Endothelial cell of umbilical vein (primary cell): ENCODE measurements at regions not wholly inside any gene's neighbourhood (a gene's known extent, or its start where the extent isn't known, plus 50 kb on each side); places are given as distances from the start of the nearest gene placed in this dataset.

ENCODE experiments used
- BruUV-seq: library from RNA; stranded (reverse); fragments of 400-500 nt; replicated peaks from 2 replicates; lab custom pipeline; 2021; lab: Mats Ljungman, UMichigan
- CTCF ChIA-PET: fragments of 300-600, 350-600 bp; sonication (Branson Sonifier 250); formaldehyde crosslinking; loops from one replicate; lab custom pipeline; 2021; ENCODE audit warnings: antibody characterized with exemption, inconsistent platforms; lab: Charles Lee
- POLR2A ChIA-PET: fragments of 300-600, 350-600 bp; sonication (Branson Sonifier 250); formaldehyde crosslinking; loops from one replicate; lab custom pipeline; 2021; ENCODE audit warnings: antibody characterized with exemption, inconsistent platforms; lab: Charles Lee
- DNase-seq: peaks from one replicate; pipeline ENCODE4 v3.0.0-alpha.2; 2011; ENCODE audit warnings: low read depth, low spot score
- FAIRE-seq: peaks from 2 replicates; lab custom pipeline; 2011; peaks lifted over from hg19 to GRCh38; lab: Jason Lieb, UNC
- H2AFZ ChIP-seq: 2 replicates; pipeline ENCODE4 v1.6.0; 2012; ENCODE audit warnings: low read depth, low read length, control low read depth, inconsistent platforms
- H3K27ac ChIP-seq: 2 replicates; pipeline ENCODE4 v1.5.1; 2011; ENCODE audit warnings: low read depth, mild to moderate bottlenecking, control low read depth, low read length, moderate library complexity; ENCODE audit not compliant: insufficient read depth
- H3K27me3 ChIP-seq, 2 experiments: 2 replicates each; pipeline versions ENCODE4 v1.6.0 to v1.6.1; 2011; ENCODE audit warnings: low read length in 2 of 2, mixed read lengths in 1 of 2; ENCODE audit not compliant: control insufficient read depth in 2 of 2, insufficient read depth in 2 of 2
- H3K36me3 ChIP-seq, 2 experiments: 2 replicates in 1 of 2; 3 replicates in 1 of 2; pipeline ENCODE4 v1.5.1; 2011; ENCODE audit warnings: low read length in 2 of 2, mild to moderate bottlenecking in 1 of 2, moderate library complexity in 1 of 2; ENCODE audit not compliant: control insufficient read depth in 2 of 2, insufficient read depth in 2 of 2; ENCODE audit errors: extremely low read depth in 1 of 2
- H3K4me1 ChIP-seq: 3 replicates; pipeline ENCODE4 v1.5.1; 2011; ENCODE audit warnings: mild to moderate bottlenecking, low read length; ENCODE audit not compliant: control insufficient read depth, insufficient read depth; ENCODE audit errors: extremely low read depth
- H3K4me2 ChIP-seq: 2 replicates; pipeline ENCODE4 v1.6.1; 2011; ENCODE audit warnings: low read length, control low read depth, mixed read lengths; ENCODE audit not compliant: insufficient read depth
- H3K4me3 ChIP-seq, 3 experiments: fragments of 200-600 bp in 1 of 3; sonication (generic), shearing (Covaris generic) in 1 of 3; replicated peaks in 1 of 3; 2 replicates each; pipeline ENCODE4 v1.5.1; 2011 to 2016; ENCODE audit warnings: control low read depth in 3 of 3, low read length in 3 of 3, mild to moderate bottlenecking in 2 of 3, inconsistent platforms in 1 of 3, low read depth in 1 of 3, moderate library complexity in 1 of 3; ENCODE audit not compliant: insufficient read depth in 1 of 3
- H3K79me2 ChIP-seq: 2 replicates; pipeline ENCODE4 v1.6.0; 2012; ENCODE audit warnings: low read length, inconsistent platforms; ENCODE audit not compliant: control insufficient read depth, insufficient read depth
- H3K9ac ChIP-seq: replicated peaks from 2 replicates; pipeline ENCODE3; 2011; ENCODE audit warnings: low read length, control low read depth; ENCODE audit not compliant: insufficient read depth; ENCODE audit errors: extremely low read depth
- H3K9me1 ChIP-seq: replicated peaks from 3 replicates; pipeline ENCODE4 v1.6.0; 2011; ENCODE audit warnings: mild to moderate bottlenecking, low read length; ENCODE audit not compliant: control insufficient read depth, insufficient read depth; ENCODE audit errors: extremely low read depth
- H3K9me3 ChIP-seq: replicated peaks from 2 replicates; pipeline ENCODE4 v1.5.1; 2012; ENCODE audit warnings: low read length, inconsistent platforms; ENCODE audit not compliant: control insufficient read depth, insufficient read depth
- H4K20me1 ChIP-seq: replicated peaks from 2 replicates; pipeline ENCODE3; 2011; ENCODE audit warnings: mild to moderate bottlenecking, low read length; ENCODE audit not compliant: control insufficient read depth, insufficient read depth; ENCODE audit errors: extremely low read depth
- EZH2 ChIP-seq: IDR thresholded peaks from 2 replicates; pipeline ENCODE4 v1.6.1; 2012; ENCODE audit warnings: borderline replicate concordance, low read depth, mild to moderate bottlenecking, moderate library complexity, low read length, inconsistent platforms; ENCODE audit not compliant: severe bottlenecking
- FOS ChIP-seq: IDR thresholded peaks from 2 replicates; pipeline ENCODE4 v1.6.1; 2011; ENCODE audit warnings: mild to moderate bottlenecking, low read length, moderate library complexity, borderline replicate concordance; ENCODE audit not compliant: insufficient read depth
- GATA2 ChIP-seq: IDR thresholded peaks from 2 replicates; pipeline ENCODE4 v1.7.0; 2011; ENCODE audit warnings: low read depth, mild to moderate bottlenecking, moderate library complexity, mixed read lengths, low read length; ENCODE audit not compliant: insufficient read length, insufficient read depth
- JUN ChIP-seq: IDR thresholded peaks from 2 replicates; pipeline ENCODE4 v1.6.1; 2011; ENCODE audit warnings: borderline replicate concordance, low read depth; ENCODE audit not compliant: insufficient read length, insufficient read depth
- MAX ChIP-seq: IDR thresholded peaks from 2 replicates; pipeline ENCODE4 v1.6.1; 2011; ENCODE audit not compliant: insufficient read depth, insufficient read length
- MYC ChIP-seq: IDR thresholded peaks from one replicate; pipeline ENCODE4 v1.6.1; 2011; ENCODE audit warnings: mild to moderate bottlenecking, low read depth, low read length
- POLR2A ChIP-seq: IDR thresholded peaks from 2 replicates; pipeline ENCODE4 v1.6.1; 2012; ENCODE audit warnings: low read depth, mild to moderate bottlenecking, control low read depth, low read length
- POLR2AphosphoS5 ChIP-seq: IDR thresholded peaks from 2 replicates; pipeline ENCODE4 v1.6.1; 2012; ENCODE audit warnings: low read depth, mild to moderate bottlenecking, control low read depth, low read length, moderate library complexity; ENCODE audit not compliant: insufficient read depth
- dilution Hi-C: fragments of 300-500 bp; cut with MboI; formaldehyde crosslinking; loops from one replicate; pipeline ENCODE4 v1.15.0; 2019; ENCODE audit warnings: low sequenced_read_pairs; ENCODE audit not compliant: extremely low pct_ligation_motif_present
- intact Hi-C: fragments of 100-400 bp; cut with micrococcal nuclease; formaldehyde crosslinking; loops from one replicate; pipeline ENCODE4 v1.10.0; 2022
- TF ChIP-seq, protein P1 (sequence below), 2 donors: IDR thresholded peaks; 1 replicate in 1 of 2; 2 replicates in 1 of 2; pipeline ENCODE4 v1.5.1; 2011; ENCODE audit warnings: low read length in 2 of 2, mild to moderate bottlenecking in 2 of 2, moderate library complexity in 2 of 2, control low read depth in 1 of 2, inconsistent platforms in 1 of 2, low read depth in 1 of 2; ENCODE audit not compliant: insufficient read depth in 1 of 2; ENCODE audit errors: extremely low read depth in 1 of 2

- no TSS peak for BruUV-seq
- Histone ChIP-seq H3K9ac (no peak overlapping the region), H4K20me1 (no peaks in the 10 kb centered on the region), H3K4me3 (no peak overlapping the region), H3K4me1 (no peaks in the 10 kb centered on the region), H3K4me2 (no peak overlapping the region), H3K9me1 (no peaks in the 10 kb centered on the region), H3K9me3 (no peaks in the 10 kb centered on the region), H2AFZ (no peak overlapping the region), H3K79me2 (no peaks in the 10 kb centered on the region), H3K36me3 (no peaks in the 10 kb centered on the region), H3K27ac (no peak overlapping the region), H3K27me3 (no peaks in the 10 kb centered on the region)
- TF ChIP-seq MAX (no peak), POLR2AphosphoS5 (no peak), MYC (no peak), FOS (no peak), POLR2A (no peak), JUN (no peak), EZH2 (no peak), GATA2 (no peak)
- TF ChIP-seq, protein P1, sequence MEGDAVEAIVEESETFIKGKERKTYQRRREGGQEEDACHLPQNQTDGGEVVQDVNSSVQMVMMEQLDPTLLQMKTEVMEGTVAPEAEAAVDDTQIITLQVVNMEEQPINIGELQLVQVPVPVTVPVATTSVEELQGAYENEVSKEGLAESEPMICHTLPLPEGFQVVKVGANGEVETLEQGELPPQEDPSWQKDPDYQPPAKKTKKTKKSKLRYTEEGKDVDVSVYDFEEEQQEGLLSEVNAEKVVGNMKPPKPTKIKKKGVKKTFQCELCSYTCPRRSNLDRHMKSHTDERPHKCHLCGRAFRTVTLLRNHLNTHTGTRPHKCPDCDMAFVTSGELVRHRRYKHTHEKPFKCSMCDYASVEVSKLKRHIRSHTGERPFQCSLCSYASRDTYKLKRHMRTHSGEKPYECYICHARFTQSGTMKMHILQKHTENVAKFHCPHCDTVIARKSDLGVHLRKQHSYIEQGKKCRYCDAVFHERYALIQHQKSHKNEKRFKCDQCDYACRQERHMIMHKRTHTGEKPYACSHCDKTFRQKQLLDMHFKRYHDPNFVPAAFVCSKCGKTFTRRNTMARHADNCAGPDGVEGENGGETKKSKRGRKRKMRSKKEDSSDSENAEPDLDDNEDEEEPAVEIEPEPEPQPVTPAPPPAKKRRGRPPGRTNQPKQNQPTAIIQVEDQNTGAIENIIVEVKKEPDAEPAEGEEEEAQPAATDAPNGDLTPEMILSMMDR (IDR thresholded peaks at IDR 0.05; ENCODE audit: extremely low read depth in 1 of 2, insufficient read depth in 1 of 2, low read depth in 1 of 2, low read length in 2 of 2), result no peak
- FAIRE-seq (no peak), DNase-seq (no peak)
- CTCF ChIA-PET, result no interaction called here
- POLR2A ChIA-PET, result no interaction called here
- dilution Hi-C loops, result no loop called here
- intact Hi-C loops, result no loop called here
These were observed 118.5 kb upstream of the NGF start for GRCh38 chr1:115456441-115456961.
